Superior temporal gyrus (tissue), 1 donor: ENCODE measurements at regions not wholly inside any gene's neighbourhood (a gene's known extent, or its start where the extent isn't known, plus 50 kb on each side); places are given as distances from the start of the nearest gene placed in this dataset.

ENCODE experiments used
- DNase-seq: peaks from one replicate; pipeline ENCODE4 v3.0.0-alpha.2; 2016; ENCODE audit errors: extremely low spot score

GRCh38 chr11:15485432-15485831 lies 370.7 kb downstream of the INSC start:
- no peak for DNase-seq

GRCh38 chr11:15489281-15489680 lies 374.6 kb downstream of the INSC start:
- DNase-seq = no peak

- DNase-seq = no peak
Observed at GRCh38 chr11:15490535-15490934, 375.8 kb downstream of the INSC start.

- DNase-seq = no peak
Observed at GRCh38 chr11:15493066-15493465, 378.3 kb downstream of the INSC start.

GRCh38 chr11:15493921-15494620 lies 379.3 kb downstream of the INSC start:
- DNase-seq = no peak

- no peak for DNase-seq
Observed at GRCh38 chr11:15494740-15495139, 380.0 kb downstream of the INSC start.

GRCh38 chr11:15495462-15495861 lies 380.7 kb downstream of the INSC start:
- DNase-seq = no peak

- DNase-seq = no peak
Observed at GRCh38 chr11:15497366-15497765, 382.6 kb downstream of the INSC start.

- DNase-seq = no peak
Observed at GRCh38 chr11:15499674-15500073, 385.0 kb downstream of the INSC start.

GRCh38 chr11:15500643-15501042 lies 385.9 kb downstream of the INSC start:
- no peak for DNase-seq

GRCh38 chr11:15501566-15501965 lies 386.8 kb downstream of the INSC start:
- DNase-seq = no peak

GRCh38 chr11:15505155-15505554 lies 390.4 kb downstream of the INSC start:
- DNase-seq = no peak

GRCh38 chr11:15507592-15507991 lies 392.9 kb downstream of the INSC start:
- DNase-seq = no peak

- no peak for DNase-seq
Observed at GRCh38 chr11:15509082-15509481, 394.4 kb downstream of the INSC start.

- no peak for DNase-seq
Observed at GRCh38 chr11:15519124-15519791, 404.5 kb downstream of the INSC start.

GRCh38 chr11:15519911-15520310 lies 405.2 kb downstream of the INSC start:
- no peak for DNase-seq

- DNase-seq = no peak
Observed at GRCh38 chr11:15523543-15523942, 408.8 kb downstream of the INSC start.

- no peak for DNase-seq
Observed at GRCh38 chr11:15525582-15525981, 410.9 kb downstream of the INSC start.

- DNase-seq = no peak
Observed at GRCh38 chr11:15526032-15526431, 411.3 kb downstream of the INSC start.

GRCh38 chr11:15526859-15527450 lies 412.2 kb downstream of the INSC start:
- DNase-seq = no peak

GRCh38 chr11:15532432-15532831 lies 417.7 kb downstream of the INSC start:
- no peak for DNase-seq

- no peak for DNase-seq
Observed at GRCh38 chr11:15534266-15534665, 419.5 kb downstream of the INSC start.

GRCh38 chr11:15535414-15535813 lies 420.7 kb downstream of the INSC start:
- no peak for DNase-seq
